ES-I3 (cell line): ENCODE measurements at regions not wholly inside any gene's neighbourhood (a gene's known extent, or its start where the extent isn't known, plus 50 kb on each side); places are given as distances from the start of the nearest gene placed in this dataset.

ENCODE experiments used
- H3K36me3 ChIP-seq: 2 replicates; pipeline ENCODE4 v1.6.1; 2013; ENCODE audit warnings: mild to moderate bottlenecking, low read length, control low read depth, moderate library complexity; ENCODE audit not compliant: insufficient read depth
- H3K4me1 ChIP-seq: 2 replicates; pipeline ENCODE4 v1.6.1; 2013; ENCODE audit warnings: mild to moderate bottlenecking, control low read depth, low read length; ENCODE audit not compliant: insufficient read depth
- H3K9ac ChIP-seq: 2 replicates; pipeline ENCODE4 v1.6.1; 2013; ENCODE audit warnings: low read depth, mild to moderate bottlenecking, low read length, moderate library complexity
- H3K9me3 ChIP-seq: 2 replicates; pipeline ENCODE4 v1.6.1; 2013; ENCODE audit warnings: mild to moderate bottlenecking, low read length, moderate library complexity; ENCODE audit not compliant: control insufficient read depth, insufficient read depth

DNA sequence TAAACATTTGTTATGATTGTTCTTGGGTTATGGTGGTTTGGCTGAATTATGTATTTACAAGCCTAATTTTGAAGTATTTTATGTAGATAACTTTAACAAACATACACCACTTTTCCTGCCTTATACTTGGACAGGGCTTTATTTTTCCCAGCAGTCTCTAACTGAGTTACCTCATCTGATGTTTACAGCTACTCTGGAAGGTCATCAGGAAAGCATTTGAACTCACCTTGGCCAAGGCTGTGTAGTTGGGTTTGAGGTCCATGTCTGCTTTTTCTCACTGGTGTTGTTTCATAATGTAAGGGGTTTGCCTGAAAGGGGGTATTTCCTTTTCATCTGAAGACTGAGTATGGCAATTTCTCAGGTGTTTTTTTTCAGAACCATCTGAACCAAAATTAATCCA is 193.5 kb downstream of the RWDD3 start:
- H3K9me3 ChIP-seq = no peaks in the 10 kb centered on the region; the same call in none of the 2 replicates
- H3K36me3 ChIP-seq = no peaks in the 10 kb centered on the region
- no peak overlapping the region for H3K9ac ChIP-seq
- H3K4me1 ChIP-seq = no peaks in the 10 kb centered on the region

DNA sequence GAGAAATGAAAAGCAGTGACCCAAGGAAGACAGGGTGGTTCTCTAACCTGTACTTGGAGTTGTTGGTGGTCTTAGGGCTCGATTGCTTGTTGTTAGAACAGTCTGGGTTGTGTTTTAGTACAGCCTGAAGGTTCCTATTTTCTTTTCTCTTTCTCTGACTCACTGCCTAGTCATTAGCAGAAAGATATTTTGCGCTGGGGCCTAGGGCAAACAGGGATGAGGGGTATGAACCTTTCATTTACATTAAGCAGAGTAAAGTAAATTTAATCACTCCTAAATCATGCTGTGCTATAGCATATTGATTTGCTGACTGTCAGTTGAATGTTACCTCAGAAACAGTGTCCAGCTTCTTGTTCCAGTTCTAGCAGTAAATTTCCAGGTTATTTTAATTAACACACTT is 197.2 kb downstream of the RWDD3 start:
- Histone ChIP-seq H3K4me1 (no peaks in the 10 kb centered on the region), H3K9ac (no peak overlapping the region), H3K9me3 (no peaks in the 10 kb centered on the region), H3K36me3 (no peaks in the 10 kb centered on the region)

DNA sequence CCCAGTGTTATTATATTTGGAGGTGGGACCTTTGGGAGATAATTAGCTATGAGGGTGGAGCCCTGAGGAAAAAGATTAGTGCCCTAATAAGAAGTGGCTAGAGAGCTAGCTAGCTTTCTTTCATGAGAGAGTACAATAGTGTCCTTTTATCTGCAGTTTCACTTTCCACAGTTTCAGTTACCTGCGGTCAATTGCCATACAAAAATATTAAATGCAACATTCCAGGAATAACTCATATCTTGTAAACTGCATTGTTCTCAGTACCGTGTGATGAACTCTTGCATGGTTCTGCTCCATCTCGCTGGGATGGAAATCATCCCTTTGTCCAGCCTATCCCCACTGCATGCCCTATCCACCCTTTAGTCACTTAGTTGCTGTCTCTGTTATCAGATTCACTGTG is 201.6 kb downstream of the RWDD3 start:
- Histone ChIP-seq H3K4me1 (peaks cover 17% of the 10 kb centered on the region), H3K36me3 (no peaks in the 10 kb centered on the region), H3K9me3 (no peaks in the 10 kb centered on the region), H3K9ac (no peak overlapping the region)

DNA sequence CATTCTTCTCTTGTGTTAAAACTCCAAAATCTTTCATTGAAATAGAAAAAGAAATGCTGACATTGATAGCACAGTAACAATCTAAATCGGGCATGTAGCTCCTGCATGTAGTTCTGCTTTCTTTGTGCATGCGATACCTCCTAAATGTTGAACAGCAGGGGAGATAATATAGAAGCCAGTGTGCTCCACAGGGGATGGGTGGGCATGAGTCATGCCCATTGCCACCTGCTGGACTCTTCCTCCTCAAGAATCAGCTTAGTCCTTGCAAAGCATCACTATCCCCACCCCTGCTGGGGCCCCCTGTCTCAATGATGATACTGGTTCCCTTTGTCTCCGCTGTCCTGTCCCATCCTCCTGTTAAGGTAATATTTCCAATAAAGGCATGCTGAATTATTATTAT is 203.0 kb downstream of the RWDD3 start:
- Histone ChIP-seq H3K36me3 (no peaks in the 10 kb centered on the region), H3K9ac (no peak overlapping the region), H3K9me3 (no peaks in the 10 kb centered on the region), H3K4me1 (peaks cover 17% of the 10 kb centered on the region)

DNA sequence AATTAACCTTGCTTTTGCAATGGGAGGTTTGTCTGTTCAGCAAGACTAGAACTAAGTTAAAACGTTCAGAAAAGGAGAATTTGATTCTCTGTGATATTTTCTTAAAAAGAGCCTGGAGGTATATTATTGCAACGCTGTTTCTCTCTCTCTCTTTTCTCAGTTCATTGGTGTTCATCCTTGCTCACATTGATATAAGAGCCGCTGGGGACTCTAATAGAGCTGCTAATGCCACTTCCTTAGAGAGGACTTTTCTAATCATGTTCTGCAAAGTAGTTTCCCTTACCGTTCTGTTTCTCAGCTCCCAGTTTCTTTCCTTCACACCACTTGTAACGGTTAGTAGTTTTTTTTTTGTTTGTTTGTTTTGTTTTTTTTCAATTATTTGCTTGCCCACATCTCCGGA is 203.8 kb downstream of the RWDD3 start:
- no peak overlapping the region for H3K9ac ChIP-seq
- H3K9me3 ChIP-seq = no peaks in the 10 kb centered on the region
- no peaks in the 10 kb centered on the region for H3K36me3 ChIP-seq
- H3K4me1 ChIP-seq = peaks cover 17% of the 10 kb centered on the region

DNA sequence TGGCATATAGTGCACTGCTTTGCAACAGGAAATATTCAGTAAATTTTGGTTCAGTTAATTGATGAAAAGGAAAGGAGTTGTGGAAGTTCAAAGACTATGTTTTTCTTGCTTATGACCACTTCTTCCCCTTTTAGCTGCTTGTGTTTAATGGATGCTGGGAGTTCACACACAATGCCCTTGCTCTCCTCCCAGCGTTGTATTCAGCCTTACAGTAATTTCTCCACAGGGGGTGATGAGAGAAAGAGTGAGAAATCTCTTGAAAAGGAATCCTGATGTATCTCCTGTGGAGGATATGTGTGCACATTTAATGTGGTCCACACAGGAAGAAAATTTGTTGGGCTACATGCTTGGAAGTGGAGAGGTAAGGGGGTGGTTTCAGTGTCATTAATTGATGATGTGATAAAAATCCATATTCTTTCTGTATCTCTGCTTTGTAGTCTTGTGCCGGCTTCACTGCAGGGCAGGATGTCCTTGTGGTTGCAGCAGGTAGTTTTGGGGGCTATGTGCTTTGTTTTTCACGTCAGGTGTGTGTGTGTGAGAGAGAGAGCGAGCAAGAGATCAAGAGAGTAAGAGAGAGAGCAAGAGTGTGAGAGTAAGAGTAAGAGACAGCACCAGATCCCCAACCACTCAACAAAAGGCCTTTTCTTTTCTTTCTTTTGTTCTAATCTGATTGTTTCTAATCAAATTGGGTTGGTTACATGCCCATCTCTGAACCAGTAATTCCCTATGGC is 204.4 kb downstream of the RWDD3 start:
- Histone ChIP-seq H3K9me3 (no peaks in the 10 kb centered on the region), H3K36me3 (no peaks in the 10 kb centered on the region), H3K9ac (no peak overlapping the region), H3K4me1 (peaks cover 17% of the 10 kb centered on the region)

DNA sequence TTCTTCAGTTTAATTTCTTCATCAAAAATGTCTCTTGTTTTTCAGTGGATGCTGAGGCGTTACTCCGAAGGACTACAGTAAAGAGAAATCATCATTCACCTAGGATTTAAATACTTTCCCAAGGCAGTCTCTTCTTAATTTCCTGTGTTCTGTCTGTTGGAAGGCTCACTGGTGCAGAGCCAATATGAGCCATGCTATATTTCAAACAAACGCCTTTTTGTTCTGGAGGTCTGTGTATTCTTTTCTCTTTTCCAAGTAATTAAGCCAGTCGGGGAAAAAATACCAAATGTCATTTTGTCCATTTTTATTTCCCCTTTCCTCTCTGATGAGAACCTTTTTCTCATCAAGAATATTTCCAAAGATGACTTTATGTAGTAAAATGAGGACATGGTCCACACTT is 206.5 kb downstream of the RWDD3 start:
- Histone ChIP-seq H3K4me1 (peaks cover 17% of the 10 kb centered on the region), H3K9me3 (no peaks in the 10 kb centered on the region), H3K36me3 (no peaks in the 10 kb centered on the region), H3K9ac (no peak overlapping the region)

DNA sequence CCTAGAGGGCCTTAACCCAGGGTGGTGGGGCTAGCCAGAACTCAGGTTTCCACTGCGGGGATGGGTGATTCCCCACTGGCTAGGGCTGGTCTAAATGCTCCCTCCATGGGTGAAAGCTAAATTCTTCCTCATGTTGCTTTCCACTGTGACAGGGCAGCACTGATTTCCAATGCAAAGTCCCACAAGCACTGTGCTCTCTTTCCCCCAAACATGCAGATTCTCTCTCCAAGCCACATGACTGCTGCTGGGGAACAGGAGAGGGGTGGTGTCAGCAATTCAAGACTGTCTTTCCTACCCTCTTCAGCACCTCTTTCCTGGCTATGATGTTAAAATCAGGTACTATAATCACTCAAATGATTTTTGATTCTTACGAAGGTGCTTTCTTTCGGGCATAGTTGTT is 215.5 kb downstream of the RWDD3 start:
- no peaks in the 10 kb centered on the region for H3K9me3 ChIP-seq
- H3K36me3 ChIP-seq = no peaks in the 10 kb centered on the region
- H3K4me1 ChIP-seq = no peaks in the 10 kb centered on the region
- no peak overlapping the region for H3K9ac ChIP-seq

DNA sequence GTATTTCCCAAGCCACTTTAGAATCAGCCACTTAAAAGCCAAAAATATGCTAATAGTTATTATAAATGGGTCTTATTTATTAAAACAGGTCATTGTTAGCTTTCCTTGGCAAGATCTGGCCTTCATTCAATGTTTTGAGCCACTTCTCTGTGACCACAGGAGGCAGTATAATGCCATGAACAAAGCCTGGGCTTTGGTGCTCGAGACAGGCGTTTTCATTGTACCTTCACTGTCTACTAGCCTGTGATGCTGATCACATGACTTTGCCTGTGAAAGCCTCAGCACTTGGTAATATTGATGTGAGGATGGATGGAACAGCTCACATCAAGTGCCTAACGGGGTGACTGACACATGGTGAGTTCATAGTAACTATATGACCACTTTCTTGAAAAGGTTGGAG is 217.0 kb downstream of the RWDD3 start:
- H3K9me3 ChIP-seq = no peaks in the 10 kb centered on the region
- no peaks in the 10 kb centered on the region for H3K4me1 ChIP-seq
- no peaks in the 10 kb centered on the region for H3K36me3 ChIP-seq
- no peak overlapping the region for H3K9ac ChIP-seq

DNA sequence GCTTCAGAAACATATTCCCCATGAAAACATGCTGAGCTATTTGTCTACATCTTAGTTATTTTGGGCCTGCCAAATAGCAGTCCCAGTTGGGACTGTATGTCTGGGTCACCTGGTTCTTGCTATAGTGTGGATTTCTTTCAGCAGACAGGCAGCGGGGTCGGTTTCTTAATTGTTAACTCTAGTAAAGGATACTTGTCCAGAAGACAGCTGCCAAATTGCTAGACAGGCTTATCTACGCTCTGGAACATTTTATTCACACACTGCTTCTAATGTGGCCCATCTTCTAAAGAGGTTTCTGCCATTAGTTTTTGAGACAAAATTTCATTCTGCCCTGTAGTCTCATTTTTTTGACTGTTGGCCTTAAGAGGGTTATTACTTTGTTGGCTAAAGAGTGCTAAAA is 217.9 kb downstream of the RWDD3 start:
- Histone ChIP-seq H3K4me1 (no peaks in the 10 kb centered on the region), H3K9me3 (no peaks in the 10 kb centered on the region), H3K36me3 (no peaks in the 10 kb centered on the region), H3K9ac (no peak overlapping the region)

DNA sequence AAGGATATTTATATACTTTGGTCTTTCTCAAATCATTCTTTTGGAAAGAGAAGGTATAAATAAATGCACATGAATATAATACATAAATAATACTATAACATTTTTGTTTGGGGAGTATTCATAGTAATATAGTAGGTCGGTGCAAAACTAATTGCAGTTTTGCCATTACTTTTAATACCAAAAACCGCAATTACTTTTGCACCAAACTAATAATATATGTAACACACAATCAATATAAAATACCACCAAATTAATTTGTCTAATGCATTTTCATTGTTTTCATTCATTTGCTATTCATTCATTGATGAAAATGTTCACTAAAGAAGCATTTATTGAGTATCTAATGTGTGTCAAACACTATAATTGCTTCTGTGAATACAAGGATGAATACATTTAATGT is 219.0 kb downstream of the RWDD3 start:
- H3K9ac ChIP-seq = no peak overlapping the region
- no peaks in the 10 kb centered on the region for H3K9me3 ChIP-seq

DNA sequence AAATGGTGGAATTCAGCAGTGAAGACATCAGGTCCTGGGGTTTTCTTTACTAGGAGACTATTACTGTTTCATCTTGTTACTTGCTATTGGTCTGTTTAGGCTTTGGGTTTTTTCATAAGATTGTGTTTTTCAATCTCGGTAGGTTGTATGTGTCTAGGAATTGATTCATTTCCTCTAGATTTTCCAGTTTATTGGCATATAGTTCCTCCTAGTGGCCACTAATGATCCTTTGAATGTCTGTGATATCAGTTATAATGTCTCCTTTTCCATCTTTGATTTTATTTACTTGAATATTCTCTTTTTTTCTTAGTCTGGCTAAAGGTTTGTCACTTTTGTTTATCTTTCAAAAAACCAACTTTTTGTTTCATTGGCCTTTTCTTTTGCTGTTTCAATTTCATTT is 233.0 kb downstream of the RWDD3 start:
- Histone ChIP-seq H3K9ac (no peak overlapping the region), H3K36me3 (no peaks in the 10 kb centered on the region), H3K9me3 (no peaks in the 10 kb centered on the region), H3K4me1 (no peaks in the 10 kb centered on the region)

More for the DNA sequence above, 219.0 kb downstream of the RWDD3 start:
- Histone ChIP-seq H3K36me3 (no peaks in the 10 kb centered on the region), H3K4me1 (no peaks in the 10 kb centered on the region)

DNA sequence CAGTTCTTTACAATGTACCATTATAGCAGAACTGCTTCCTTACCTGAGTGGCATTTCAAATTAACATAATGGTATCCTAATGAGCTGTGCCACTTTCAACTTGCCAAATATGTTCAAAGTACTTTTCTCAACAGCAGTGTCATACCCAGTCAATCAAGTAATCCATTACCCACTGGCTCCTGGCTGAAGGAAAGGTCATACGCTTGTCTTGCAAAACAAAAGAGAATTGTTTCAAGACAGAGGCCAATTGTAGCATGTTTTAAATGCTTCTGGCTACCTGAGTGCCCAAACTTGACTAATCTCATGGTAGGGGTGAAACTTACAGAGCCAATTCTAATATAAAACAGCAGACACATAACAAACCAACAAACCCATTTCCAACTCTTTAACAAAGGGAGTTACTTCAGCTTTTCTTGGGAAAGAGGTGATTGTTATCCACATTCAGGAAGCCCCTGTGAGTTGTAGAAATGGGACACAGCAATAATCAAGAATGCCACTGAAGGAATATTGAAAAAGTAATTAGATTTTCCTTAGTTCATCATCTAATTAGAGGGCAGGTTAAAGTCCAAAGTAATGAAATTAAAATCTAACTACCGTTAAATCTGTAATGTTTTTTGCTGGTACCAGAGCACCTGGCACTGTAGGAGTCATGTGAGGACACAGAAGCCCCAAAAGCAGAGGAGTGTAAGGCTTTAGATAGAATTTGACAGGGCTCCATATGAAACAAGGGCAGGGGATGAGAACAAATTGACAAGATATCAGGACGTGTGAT is 241.9 kb downstream of the RWDD3 start:
- Histone ChIP-seq H3K9me3 (peaks cover 4% of the 10 kb centered on the region; the same call in 1 of the 2 replicates), H3K36me3 (no peaks in the 10 kb centered on the region), H3K4me1 (no peaks in the 10 kb centered on the region), H3K9ac (no peak overlapping the region)

DNA sequence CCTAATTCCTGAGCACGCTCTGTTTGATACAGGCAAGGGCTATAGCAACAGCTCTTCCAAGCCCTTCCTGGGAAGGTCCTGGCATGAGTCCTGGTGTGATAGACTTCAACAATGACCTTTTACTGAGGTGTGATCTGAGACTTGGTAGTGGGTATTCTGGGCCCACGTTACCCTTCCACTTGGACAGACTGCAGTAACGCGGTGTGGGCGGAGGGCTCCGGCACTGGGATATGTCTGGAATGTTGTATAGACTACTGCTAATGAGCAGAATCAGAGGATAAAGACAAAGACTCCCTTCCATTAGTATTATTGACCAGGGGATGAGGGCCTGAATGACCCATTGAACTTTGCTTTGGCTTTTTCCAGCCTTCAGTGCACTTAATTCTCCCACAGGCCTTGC is 262.3 kb downstream of the RWDD3 start:
- H3K36me3 ChIP-seq = no peaks in the 10 kb centered on the region
- H3K4me1 ChIP-seq = no peaks in the 10 kb centered on the region
- no peaks in the 10 kb centered on the region for H3K9me3 ChIP-seq
- no peak overlapping the region for H3K9ac ChIP-seq

DNA sequence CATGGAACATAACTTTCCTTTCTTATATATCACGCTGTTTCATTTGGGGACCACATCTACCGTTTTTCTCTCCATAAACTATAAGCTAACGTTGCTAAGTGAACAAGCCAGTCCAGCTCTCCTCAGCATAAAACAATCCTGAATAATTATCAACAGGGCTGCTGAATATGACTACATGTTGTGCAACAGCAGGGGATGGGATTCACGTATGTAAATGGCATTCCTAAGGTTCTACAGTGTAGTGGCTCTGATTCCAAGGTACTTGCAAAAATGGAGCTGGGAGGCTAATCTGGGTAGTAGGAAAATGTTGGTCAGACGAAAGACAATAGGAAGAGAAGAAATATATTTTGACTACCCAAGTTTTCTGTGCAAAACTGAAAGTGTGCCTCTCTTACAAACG is 262.8 kb downstream of the RWDD3 start:
- Histone ChIP-seq H3K36me3 (no peaks in the 10 kb centered on the region), H3K9me3 (no peaks in the 10 kb centered on the region), H3K9ac (no peak overlapping the region), H3K4me1 (no peaks in the 10 kb centered on the region)
